ENCODE measurements at regions not wholly inside any gene's neighbourhood (a gene's known extent, or its start where the extent isn't known, plus 50 kb on each side); places are given as distances from the start of the nearest gene placed in this dataset.

DNA sequence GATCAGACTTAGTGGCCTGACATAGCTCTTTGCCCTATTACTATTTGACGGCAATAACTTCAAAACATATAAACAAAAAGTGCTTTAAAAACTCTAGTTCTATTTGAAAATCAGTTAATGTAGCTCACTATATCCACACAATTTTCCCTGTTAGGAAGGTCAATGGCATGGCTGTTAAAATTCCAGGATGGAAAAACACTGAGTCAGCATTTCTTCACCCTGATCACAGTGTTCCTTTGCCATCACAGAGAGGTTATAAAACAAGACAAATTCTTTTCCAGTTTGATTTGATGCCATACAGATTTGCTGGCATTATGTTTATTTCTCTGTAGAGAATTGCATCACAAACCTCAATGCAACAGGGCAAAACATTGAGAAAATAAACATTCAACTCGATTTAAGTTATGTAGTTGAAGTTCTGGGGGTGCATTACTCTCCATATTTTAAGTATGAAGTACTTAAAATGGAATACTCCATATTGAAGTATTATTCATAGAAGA is 253.7 kb upstream of the HSF2 start:
- TF ChIP-seq POLR2AphosphoS5 (IDR thresholded peaks at IDR 0.05; ENCODE audit: low read depth, low read length) (no peak), SIN3A (IDR thresholded peaks at IDR 0.05; ENCODE audit: borderline replicate concordance, insufficient read depth, low read depth, low read length) (no peak), TCF7L2 (IDR thresholded peaks at IDR 0.05; ENCODE audit: low read depth, low read length) (no peak)
- TF ChIP-seq, protein P1, sequence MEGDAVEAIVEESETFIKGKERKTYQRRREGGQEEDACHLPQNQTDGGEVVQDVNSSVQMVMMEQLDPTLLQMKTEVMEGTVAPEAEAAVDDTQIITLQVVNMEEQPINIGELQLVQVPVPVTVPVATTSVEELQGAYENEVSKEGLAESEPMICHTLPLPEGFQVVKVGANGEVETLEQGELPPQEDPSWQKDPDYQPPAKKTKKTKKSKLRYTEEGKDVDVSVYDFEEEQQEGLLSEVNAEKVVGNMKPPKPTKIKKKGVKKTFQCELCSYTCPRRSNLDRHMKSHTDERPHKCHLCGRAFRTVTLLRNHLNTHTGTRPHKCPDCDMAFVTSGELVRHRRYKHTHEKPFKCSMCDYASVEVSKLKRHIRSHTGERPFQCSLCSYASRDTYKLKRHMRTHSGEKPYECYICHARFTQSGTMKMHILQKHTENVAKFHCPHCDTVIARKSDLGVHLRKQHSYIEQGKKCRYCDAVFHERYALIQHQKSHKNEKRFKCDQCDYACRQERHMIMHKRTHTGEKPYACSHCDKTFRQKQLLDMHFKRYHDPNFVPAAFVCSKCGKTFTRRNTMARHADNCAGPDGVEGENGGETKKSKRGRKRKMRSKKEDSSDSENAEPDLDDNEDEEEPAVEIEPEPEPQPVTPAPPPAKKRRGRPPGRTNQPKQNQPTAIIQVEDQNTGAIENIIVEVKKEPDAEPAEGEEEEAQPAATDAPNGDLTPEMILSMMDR (IDR thresholded peaks at IDR 0.05), result no peak
- TF ChIP-seq, protein P2, sequence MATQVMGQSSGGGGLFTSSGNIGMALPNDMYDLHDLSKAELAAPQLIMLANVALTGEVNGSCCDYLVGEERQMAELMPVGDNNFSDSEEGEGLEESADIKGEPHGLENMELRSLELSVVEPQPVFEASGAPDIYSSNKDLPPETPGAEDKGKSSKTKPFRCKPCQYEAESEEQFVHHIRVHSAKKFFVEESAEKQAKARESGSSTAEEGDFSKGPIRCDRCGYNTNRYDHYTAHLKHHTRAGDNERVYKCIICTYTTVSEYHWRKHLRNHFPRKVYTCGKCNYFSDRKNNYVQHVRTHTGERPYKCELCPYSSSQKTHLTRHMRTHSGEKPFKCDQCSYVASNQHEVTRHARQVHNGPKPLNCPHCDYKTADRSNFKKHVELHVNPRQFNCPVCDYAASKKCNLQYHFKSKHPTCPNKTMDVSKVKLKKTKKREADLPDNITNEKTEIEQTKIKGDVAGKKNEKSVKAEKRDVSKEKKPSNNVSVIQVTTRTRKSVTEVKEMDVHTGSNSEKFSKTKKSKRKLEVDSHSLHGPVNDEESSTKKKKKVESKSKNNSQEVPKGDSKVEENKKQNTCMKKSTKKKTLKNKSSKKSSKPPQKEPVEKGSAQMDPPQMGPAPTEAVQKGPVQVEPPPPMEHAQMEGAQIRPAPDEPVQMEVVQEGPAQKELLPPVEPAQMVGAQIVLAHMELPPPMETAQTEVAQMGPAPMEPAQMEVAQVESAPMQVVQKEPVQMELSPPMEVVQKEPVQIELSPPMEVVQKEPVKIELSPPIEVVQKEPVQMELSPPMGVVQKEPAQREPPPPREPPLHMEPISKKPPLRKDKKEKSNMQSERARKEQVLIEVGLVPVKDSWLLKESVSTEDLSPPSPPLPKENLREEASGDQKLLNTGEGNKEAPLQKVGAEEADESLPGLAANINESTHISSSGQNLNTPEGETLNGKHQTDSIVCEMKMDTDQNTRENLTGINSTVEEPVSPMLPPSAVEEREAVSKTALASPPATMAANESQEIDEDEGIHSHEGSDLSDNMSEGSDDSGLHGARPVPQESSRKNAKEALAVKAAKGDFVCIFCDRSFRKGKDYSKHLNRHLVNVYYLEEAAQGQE (IDR thresholded peaks at IDR 0.05; ENCODE audit: insufficient read depth in 1 of 2, low read depth in 2 of 2, low read length in 1 of 2), result no peak

Measured in Panc1 (cell line).